Neural cell (in vitro differentiated cells): ENCODE measurements at regions not wholly inside any gene's neighbourhood (a gene's known extent, or its start where the extent isn't known, plus 50 kb on each side); places are given as distances from the start of the nearest gene placed in this dataset.

Experiments used
- H2AFZ ChIP-seq: fragments of 200-600, 300-800 bp; sonication (generic), shearing (Covaris generic); 2 replicates; pipeline ENCODE4 v1.6.0; 2014; ENCODE audit warnings: low read depth, mild to moderate bottlenecking, antibody characterized with exemption, low read length, moderate library complexity
- H3F3A ChIP-seq: fragments of 200-600 bp; shearing (Covaris generic); 2 replicates; pipeline ENCODE4 v1.6.1; 2016; ENCODE audit warnings: mild to moderate bottlenecking, moderate library complexity, mixed read lengths, antibody characterized with exemption, low read length; ENCODE audit not compliant: insufficient read depth, poor library complexity, severe bottlenecking
- H3K27ac ChIP-seq: fragments of 200-600, 300-800 bp; sonication (generic), shearing (Covaris generic); 2 replicates; pipeline ENCODE4 v1.5.1; 2014; ENCODE audit warnings: mild to moderate bottlenecking, low read length, moderate library complexity
- H3K27me3 ChIP-seq: fragments of 300-800, 200-600 bp; sonication (generic), shearing (Covaris generic); 2 replicates; pipeline ENCODE4 v1.6.0; 2014; ENCODE audit warnings: mild to moderate bottlenecking, low read depth, low read length, moderate library complexity; ENCODE audit not compliant: insufficient read depth
- H3K36me3 ChIP-seq: fragments of 300-800, 200-600 bp; sonication (generic), shearing (Covaris generic); 2 replicates; pipeline ENCODE4 v1.5.1; 2014; ENCODE audit warnings: mild to moderate bottlenecking, antibody characterized with exemption, low read length, moderate library complexity; ENCODE audit not compliant: insufficient read depth
- H3K4me2 ChIP-seq: fragments of 300-800, 200-600 bp; sonication (generic), shearing (Covaris generic); 2 replicates; pipeline ENCODE4 v1.6.0; 2014; ENCODE audit warnings: mild to moderate bottlenecking, low read length
- H3K4me3 ChIP-seq: fragments of 300-800, 200-600 bp; sonication (generic), shearing (Covaris generic); 2 replicates; pipeline ENCODE4 v1.5.1; 2014; ENCODE audit warnings: mild to moderate bottlenecking, low read length, moderate library complexity
- H3K79me2 ChIP-seq: fragments of 200-600 bp; shearing (Covaris generic); replicated peaks from 2 replicates; pipeline ENCODE4 v1.6.0; 2014; ENCODE audit warnings: mild to moderate bottlenecking, low read length, moderate library complexity; ENCODE audit not compliant: insufficient read depth
- H3K9ac ChIP-seq: fragments of 300-800, 200-600 bp; sonication (generic), shearing (Covaris generic); 2 replicates; pipeline ENCODE4 v1.6.1; 2016; ENCODE audit warnings: mild to moderate bottlenecking, low read length, mixed read lengths
- H3K9me2 ChIP-seq: fragments of 200-600 bp; shearing (Covaris generic); 2 replicates; pipeline ENCODE4 v1.6.1; 2016; ENCODE audit warnings: mild to moderate bottlenecking, low read length, mixed read lengths; ENCODE audit not compliant: insufficient read depth
- H3K9me3 ChIP-seq: fragments of 200-600, 300-800 bp; sonication (generic), shearing (Covaris generic); 2 replicates; pipeline ENCODE4 v1.6.1; 2016; ENCODE audit warnings: mild to moderate bottlenecking, mixed run types, low read length, moderate library complexity, mixed read lengths
- H4K20me1 ChIP-seq: fragments of 200-600 bp; shearing (Covaris generic); 2 replicates; pipeline ENCODE4 v1.6.1; 2016; ENCODE audit warnings: mild to moderate bottlenecking, mixed run types; ENCODE audit not compliant: insufficient read depth
- EP300 ChIP-seq: fragments of 450-650 bp; conservative IDR thresholded peaks from 2 replicates; pipeline ENCODE4 v1.6.1; 2014; ENCODE audit warnings: antibody characterized with exemption, mild to moderate bottlenecking, moderate library complexity; ENCODE audit not compliant: poor library complexity, severe bottlenecking
- EZH2 ChIP-seq: fragments of 200-600, 300-800 bp; shearing (Covaris generic), sonication (generic); IDR thresholded peaks from 2 replicates; pipeline ENCODE4 v1.6.1; 2014; ENCODE audit warnings: antibody characterized with exemption, low read length, borderline replicate concordance, mild to moderate bottlenecking; ENCODE audit not compliant: insufficient read depth, poor library complexity, severe bottlenecking
- MXI1 ChIP-seq: fragments of 450-650 bp; conservative IDR thresholded peaks from 2 replicates; pipeline ENCODE4 v1.6.1; 2014; ENCODE audit warnings: antibody characterized with exemption, mild to moderate bottlenecking; ENCODE audit not compliant: poor library complexity, severe bottlenecking
- POLR2AphosphoS5 ChIP-seq: IDR thresholded peaks from 2 replicates; pipeline ENCODE4 v1.6.1; 2012
- RAD21 ChIP-seq: fragments of 450-650 bp; conservative IDR thresholded peaks from 2 replicates; pipeline ENCODE4 v1.6.1; 2014; ENCODE audit warnings: antibody characterized with exemption, mild to moderate bottlenecking, moderate library complexity
- SMC3 ChIP-seq: fragments of 450-650 bp; conservative IDR thresholded peaks from 2 replicates; pipeline ENCODE4 v1.6.1; 2014; ENCODE audit warnings: antibody characterized with exemption, mild to moderate bottlenecking, moderate library complexity; ENCODE audit not compliant: poor library complexity
- TAF1 ChIP-seq: IDR thresholded peaks from 2 replicates; pipeline ENCODE4 v1.6.1; 2012; ENCODE audit warnings: low read depth
- TF ChIP-seq, protein P1 (sequence below): fragments of 450-650 bp; IDR thresholded peaks from 2 replicates; pipeline ENCODE4 v1.5.1; 2014; ENCODE audit warnings: antibody characterized with exemption, mild to moderate bottlenecking, moderate library complexity; ENCODE audit not compliant: poor library complexity, severe bottlenecking
- TF ChIP-seq, protein P2 (sequence below): IDR thresholded peaks from 2 replicates; pipeline ENCODE4 v1.6.1; 2012; ENCODE audit warnings: borderline replicate concordance

DNA sequence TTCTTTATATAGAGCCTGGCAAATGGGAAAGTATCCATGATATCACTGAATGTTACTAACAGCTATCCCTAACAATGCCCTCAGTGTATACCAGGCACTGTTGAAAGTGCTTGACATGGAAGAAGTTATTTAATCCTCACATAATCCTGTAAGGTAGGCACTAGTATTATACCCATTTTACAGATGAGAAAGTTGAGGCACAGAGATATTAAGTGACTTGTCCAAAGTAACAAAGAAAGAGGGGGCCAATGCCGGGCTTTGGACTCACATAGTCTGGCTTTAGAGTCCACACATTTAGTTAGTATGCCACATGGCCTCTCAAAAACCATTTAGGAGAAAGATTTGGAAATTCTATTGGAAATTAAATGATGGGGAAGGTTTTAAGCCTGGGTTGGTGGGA is 220.8 kb upstream of the PLET1 start:
- Histone ChIP-seq H3K9me2 (no peaks in the 10 kb centered on the region), H3K79me2 (no peaks in the 10 kb centered on the region), H2AFZ (no peak overlapping the region), H4K20me1 (no peaks in the 10 kb centered on the region), H3K36me3 (no peaks in the 10 kb centered on the region), H3K9ac (no peak overlapping the region), H3K27ac (peak overlapping the region; percentile 50), H3F3A (peaks cover 5% of the 10 kb centered on the region), H3K9me3 (no peaks in the 10 kb centered on the region), H3K4me3 (peak overlapping the region; percentile 27), H3K4me2 (no peak overlapping the region), H3K27me3 (no peaks in the 10 kb centered on the region)
- no peak for TF ChIP-seq EZH2
- TF ChIP-seq EP300 = no peak
- no peak for TF ChIP-seq RAD21
- TF ChIP-seq TAF1 = no peak

DNA sequence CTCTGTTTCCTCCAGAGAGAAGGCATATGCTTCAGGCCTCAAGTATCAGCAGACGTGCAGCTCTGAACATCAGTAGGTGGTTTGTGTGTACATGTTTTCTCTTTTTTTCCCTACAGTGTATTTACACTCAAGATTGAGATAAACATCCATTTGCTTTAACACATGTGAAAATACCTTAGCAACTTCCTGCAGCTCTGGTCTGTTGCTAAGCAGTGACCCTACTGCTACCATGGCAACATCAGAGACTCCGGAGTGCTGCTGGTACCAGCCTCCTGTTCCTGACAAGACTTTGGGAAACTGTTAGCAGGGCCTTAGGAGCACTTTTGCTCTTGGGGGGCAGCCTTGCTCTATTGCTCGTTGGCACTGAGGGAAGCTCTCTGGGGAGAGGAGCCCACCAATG is 221.2 kb upstream of the PLET1 start:
- H3K4me3 ChIP-seq = peak overlapping the region; percentile 27
- peaks cover 5% of the 10 kb centered on the region for H3F3A ChIP-seq
- TF ChIP-seq, protein P1, sequence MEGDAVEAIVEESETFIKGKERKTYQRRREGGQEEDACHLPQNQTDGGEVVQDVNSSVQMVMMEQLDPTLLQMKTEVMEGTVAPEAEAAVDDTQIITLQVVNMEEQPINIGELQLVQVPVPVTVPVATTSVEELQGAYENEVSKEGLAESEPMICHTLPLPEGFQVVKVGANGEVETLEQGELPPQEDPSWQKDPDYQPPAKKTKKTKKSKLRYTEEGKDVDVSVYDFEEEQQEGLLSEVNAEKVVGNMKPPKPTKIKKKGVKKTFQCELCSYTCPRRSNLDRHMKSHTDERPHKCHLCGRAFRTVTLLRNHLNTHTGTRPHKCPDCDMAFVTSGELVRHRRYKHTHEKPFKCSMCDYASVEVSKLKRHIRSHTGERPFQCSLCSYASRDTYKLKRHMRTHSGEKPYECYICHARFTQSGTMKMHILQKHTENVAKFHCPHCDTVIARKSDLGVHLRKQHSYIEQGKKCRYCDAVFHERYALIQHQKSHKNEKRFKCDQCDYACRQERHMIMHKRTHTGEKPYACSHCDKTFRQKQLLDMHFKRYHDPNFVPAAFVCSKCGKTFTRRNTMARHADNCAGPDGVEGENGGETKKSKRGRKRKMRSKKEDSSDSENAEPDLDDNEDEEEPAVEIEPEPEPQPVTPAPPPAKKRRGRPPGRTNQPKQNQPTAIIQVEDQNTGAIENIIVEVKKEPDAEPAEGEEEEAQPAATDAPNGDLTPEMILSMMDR = no peak
- TF ChIP-seq POLR2AphosphoS5 (peak; percentile 97), MXI1 (peak; percentile 76), EP300 (peak; percentile 70), SMC3 (peak; percentile 39), TAF1 (no peak), EZH2 (no peak), RAD21 (peak; percentile 32)
- TF ChIP-seq, protein P2, sequence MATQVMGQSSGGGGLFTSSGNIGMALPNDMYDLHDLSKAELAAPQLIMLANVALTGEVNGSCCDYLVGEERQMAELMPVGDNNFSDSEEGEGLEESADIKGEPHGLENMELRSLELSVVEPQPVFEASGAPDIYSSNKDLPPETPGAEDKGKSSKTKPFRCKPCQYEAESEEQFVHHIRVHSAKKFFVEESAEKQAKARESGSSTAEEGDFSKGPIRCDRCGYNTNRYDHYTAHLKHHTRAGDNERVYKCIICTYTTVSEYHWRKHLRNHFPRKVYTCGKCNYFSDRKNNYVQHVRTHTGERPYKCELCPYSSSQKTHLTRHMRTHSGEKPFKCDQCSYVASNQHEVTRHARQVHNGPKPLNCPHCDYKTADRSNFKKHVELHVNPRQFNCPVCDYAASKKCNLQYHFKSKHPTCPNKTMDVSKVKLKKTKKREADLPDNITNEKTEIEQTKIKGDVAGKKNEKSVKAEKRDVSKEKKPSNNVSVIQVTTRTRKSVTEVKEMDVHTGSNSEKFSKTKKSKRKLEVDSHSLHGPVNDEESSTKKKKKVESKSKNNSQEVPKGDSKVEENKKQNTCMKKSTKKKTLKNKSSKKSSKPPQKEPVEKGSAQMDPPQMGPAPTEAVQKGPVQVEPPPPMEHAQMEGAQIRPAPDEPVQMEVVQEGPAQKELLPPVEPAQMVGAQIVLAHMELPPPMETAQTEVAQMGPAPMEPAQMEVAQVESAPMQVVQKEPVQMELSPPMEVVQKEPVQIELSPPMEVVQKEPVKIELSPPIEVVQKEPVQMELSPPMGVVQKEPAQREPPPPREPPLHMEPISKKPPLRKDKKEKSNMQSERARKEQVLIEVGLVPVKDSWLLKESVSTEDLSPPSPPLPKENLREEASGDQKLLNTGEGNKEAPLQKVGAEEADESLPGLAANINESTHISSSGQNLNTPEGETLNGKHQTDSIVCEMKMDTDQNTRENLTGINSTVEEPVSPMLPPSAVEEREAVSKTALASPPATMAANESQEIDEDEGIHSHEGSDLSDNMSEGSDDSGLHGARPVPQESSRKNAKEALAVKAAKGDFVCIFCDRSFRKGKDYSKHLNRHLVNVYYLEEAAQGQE = no peak
- H4K20me1 ChIP-seq = no peaks in the 10 kb centered on the region
- H3K27ac ChIP-seq = peak overlapping the region; percentile 50
- no peak overlapping the region for H3K9ac ChIP-seq
- no peaks in the 10 kb centered on the region for H3K36me3 ChIP-seq
- H3K4me2 ChIP-seq = no peak overlapping the region
- H3K9me2 ChIP-seq = no peaks in the 10 kb centered on the region
- no peaks in the 10 kb centered on the region for H3K79me2 ChIP-seq
- no peak overlapping the region for H2AFZ ChIP-seq
- no peaks in the 10 kb centered on the region for H3K27me3 ChIP-seq
- H3K9me3 ChIP-seq = no peaks in the 10 kb centered on the region
